ENCODE measurements at regions not wholly inside any gene's neighbourhood (a gene's known extent, or its start where the extent isn't known, plus 50 kb on each side); places are given as distances from the start of the nearest gene placed in this dataset.

DNA sequence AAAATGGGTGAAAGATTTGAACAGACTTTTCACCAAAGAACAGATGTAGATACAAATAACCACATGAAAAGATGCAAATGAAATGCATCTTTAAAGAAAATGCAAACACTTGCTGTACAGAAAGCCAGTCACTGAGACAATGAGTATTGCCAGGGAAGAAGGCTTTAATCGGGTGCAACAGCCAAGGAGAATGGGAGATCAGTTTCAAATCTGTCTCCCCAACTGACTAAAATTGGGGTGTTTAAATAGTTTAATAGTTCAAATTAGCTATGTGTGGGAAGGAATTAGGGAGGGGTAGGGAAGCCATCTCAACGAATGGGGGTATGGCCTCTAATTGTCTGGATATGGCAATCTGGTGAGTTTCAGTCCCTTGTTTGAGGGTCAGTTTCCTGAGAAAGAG lies 295.4 kb downstream of the PTTG2 start:
- no peak overlapping the region for H3K27ac ChIP-seq

GRCh38 chr4:38266616-38267015 lies 306.4 kb downstream of the PTTG2 start:
- H3K4me1 ChIP-seq, result no peaks in the 10 kb centered on the region
- H3K9me3 ChIP-seq, result no peaks in the 10 kb centered on the region
- no peak for TF ChIP-seq CTCF (IDR thresholded peaks at IDR 0.05)
- H3K4me3 ChIP-seq, result no peak overlapping the region
- intact Hi-C loops (cut with DNase I), result loop anchor here (5.0 kb wide), 1 partner anchor 406 kb away; no protein-coding TSS in a partner anchor
- H3K27me3 ChIP-seq, result no peaks in the 10 kb centered on the region
- peak overlapping the region in 1 of 2 donors; percentile 16 for H3K27ac ChIP-seq
- DNase-seq (ENCODE audit: low spot score in 2 of 2), result peak; percentile 22 to 72
- no peaks in the 10 kb centered on the region for H3K36me3 ChIP-seq

More for the DNA sequence above, 295.4 kb downstream of the PTTG2 start:
- H3K27me3 ChIP-seq, result no peaks in the 10 kb centered on the region
- no peak for TF ChIP-seq CTCF (IDR thresholded peaks at IDR 0.05)
- H3K36me3 ChIP-seq, result no peaks in the 10 kb centered on the region
- DNase-seq (ENCODE audit: low spot score in 2 of 2), result no peak
- peaks cover 0 to 5% of the 10 kb centered on the region in 2 donors for H3K9me3 ChIP-seq
- no peak overlapping the region for H3K4me3 ChIP-seq
- intact Hi-C loops (cut with DNase I), result no loop called here
- no peaks in the 10 kb centered on the region for H3K4me1 ChIP-seq

DNA sequence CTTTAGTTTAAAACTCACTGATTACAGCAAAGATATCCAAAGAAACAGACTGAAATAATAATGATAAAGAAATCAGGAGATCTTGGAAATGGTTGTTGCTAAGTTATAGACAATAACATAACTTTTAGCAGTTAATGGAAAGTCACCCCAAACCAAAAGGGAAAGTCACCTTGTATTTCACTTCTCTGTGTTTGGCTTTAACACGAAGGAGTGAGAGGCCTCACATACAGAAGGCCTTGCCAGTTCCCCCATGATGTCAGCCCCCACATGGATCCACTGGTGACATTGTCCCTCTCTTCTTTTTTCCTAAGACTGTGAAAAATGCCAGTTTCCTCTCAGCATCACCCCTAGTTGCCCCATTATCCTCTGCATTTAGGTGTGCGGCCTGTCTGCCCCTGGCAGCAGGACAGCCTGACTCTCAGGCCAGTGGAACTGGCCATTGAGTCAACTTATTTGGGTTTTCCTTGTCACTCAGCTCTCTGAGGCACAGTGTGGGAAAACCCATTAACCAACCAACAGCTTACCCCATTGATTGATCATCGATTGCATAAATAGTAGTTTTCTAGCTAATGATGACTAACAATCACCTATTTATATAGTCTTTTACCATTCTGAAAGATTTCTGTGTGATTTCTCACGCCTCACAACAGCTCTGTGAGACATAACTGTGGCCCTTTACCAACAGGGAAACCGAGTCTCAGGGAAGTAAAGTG lies 308.1 kb downstream of the PTTG2 start:
- Histone ChIP-seq H3K9me3 (no peaks in the 10 kb centered on the region), H3K36me3 (no peaks in the 10 kb centered on the region), H3K27me3 (no peaks in the 10 kb centered on the region), H3K27ac (no peak overlapping the region), H3K4me1 (no peaks in the 10 kb centered on the region), H3K4me3 (no peak overlapping the region)
- DNase-seq (ENCODE audit: low spot score in 2 of 2), result no peak
- no peak for TF ChIP-seq CTCF (IDR thresholded peaks at IDR 0.05)
- intact Hi-C loops (cut with DNase I), result loop anchor here (5.0 kb wide), 1 partner anchor 404 kb away; no protein-coding TSS in a partner anchor

- TF ChIP-seq CTCF (IDR thresholded peaks at IDR 0.05), result no peak
- H3K27ac ChIP-seq, result no peak overlapping the region
- DNase-seq (ENCODE audit: low spot score in 2 of 2), result no peak
- intact Hi-C loops (cut with DNase I), result loop anchor here (5.0 kb wide), 1 partner anchor 403 kb away; no protein-coding TSS in a partner anchor
- H3K4me1 ChIP-seq, result no peaks in the 10 kb centered on the region
- no peaks in the 10 kb centered on the region for H3K9me3 ChIP-seq
- H3K4me3 ChIP-seq, result no peak overlapping the region
- no peaks in the 10 kb centered on the region for H3K36me3 ChIP-seq
- H3K27me3 ChIP-seq, result no peaks in the 10 kb centered on the region
These were observed 308.6 kb downstream of the PTTG2 start for GRCh38 chr4:38268837-38269236.

GRCh38 chr4:38273407-38273806 lies 313.2 kb downstream of the PTTG2 start:
- no peaks in the 10 kb centered on the region for H3K4me1 ChIP-seq
- H3K9me3 ChIP-seq, result no peaks in the 10 kb centered on the region
- no peak for TF ChIP-seq CTCF (IDR thresholded peaks at IDR 0.05)
- intact Hi-C loops (cut with DNase I), result no loop called here
- no peaks in the 10 kb centered on the region for H3K36me3 ChIP-seq
- H3K27me3 ChIP-seq, result no peaks in the 10 kb centered on the region
- no peak for DNase-seq (ENCODE audit: low spot score in 2 of 2)
- no peak overlapping the region for H3K27ac ChIP-seq
- H3K4me3 ChIP-seq, result no peak overlapping the region

Data from ascending aorta (tissue), 2 donors.